K562 (cell line): ENCODE measurements at regions not wholly inside any gene's neighbourhood (a gene's known extent, or its start where the extent isn't known, plus 50 kb on each side); places are given as distances from the start of the nearest gene placed in this dataset.

Experiments used
- ATAC-seq: fragments of 200-7000 bp; cut with Tn5 transposase; 3 replicates; pipeline ENCODE4 v1.9.1; 2020; ENCODE audit warnings: moderate library complexity
- BruUV-seq: library from RNA; stranded (reverse); fragments of 400-500 nt; replicated peaks from 2 replicates; lab custom pipeline; 2021; lab: Mats Ljungman, UMichigan
- CTCF ChIA-PET: fragments of 300-600 bp; formaldehyde crosslinking; extraction: SDS; loops from one replicate; lab custom pipeline; 2021; ENCODE audit warnings: low intra/inter-chr PET ratio; lab: Yijun Ruan, JAX
- POLR2A ChIA-PET: fragments of 300-600, 350-650 bp; sonication (Branson Sonifier 250); formaldehyde crosslinking; extraction: SDS; loops from one replicate; lab custom pipeline; 2021; ENCODE audit warnings: antibody characterized with exemption, inconsistent platforms; lab: Yijun Ruan, JAX
- DNase-seq, 4 experiments: peaks; one replicate each; pipeline versions ENCODE4 v3.0.0 to v3.0.0-alpha.2; 2011 to 2018; ENCODE audit warnings: low spot score in 3 of 4, mixed read lengths in 3 of 4; ENCODE audit errors: extremely low read depth in 1 of 4
- FAIRE-seq: peaks from 2 replicates; lab custom pipeline; 2011; peaks lifted over from hg19 to GRCh38; lab: Jason Lieb, UNC
- H2AFZ ChIP-seq: 2 replicates; pipeline ENCODE4 v1.6.0; 2011; ENCODE audit warnings: low read depth, low read length, control low read depth, inconsistent platforms
- H3K27ac ChIP-seq: fragments of 200-600 bp; 3 replicates; pipeline ENCODE4 v1.8.0; 2011; ENCODE audit warnings: low read depth, mild to moderate bottlenecking, control low read depth, inconsistent platforms, low read length, moderate library complexity, mixed read lengths; ENCODE audit errors: extremely low read depth
- H3K27me3 ChIP-seq, 2 experiments: fragments of 300-600 bp in 1 of 2; 2 replicates in 1 of 2; 3 replicates in 1 of 2; pipeline versions ENCODE4 v1.6.0 to v1.8.0; 2011; ENCODE audit warnings: inconsistent platforms in 2 of 2, low read length in 2 of 2, mild to moderate bottlenecking in 1 of 2, mixed read lengths in 1 of 2, moderate library complexity in 1 of 2; ENCODE audit not compliant: control insufficient read depth in 2 of 2, insufficient read depth in 2 of 2
- H3K36me3 ChIP-seq: fragments of 300-600 bp; 3 replicates; pipeline ENCODE4 v1.8.0; 2011; ENCODE audit warnings: mild to moderate bottlenecking, low read length, inconsistent platforms; ENCODE audit not compliant: control insufficient read depth, insufficient read depth
- H3K4me1 ChIP-seq, 2 experiments: fragments of 200-600 bp in 1 of 2; replicated peaks in 1 of 2; 2 replicates in 1 of 2; 3 replicates in 1 of 2; pipeline versions ENCODE4 v1.5.1 to v1.8.0; 2011; ENCODE audit warnings: inconsistent platforms in 2 of 2, low read length in 2 of 2, mild to moderate bottlenecking in 1 of 2, mixed read lengths in 1 of 2, moderate library complexity in 1 of 2; ENCODE audit not compliant: control insufficient read depth in 2 of 2, insufficient read depth in 2 of 2
- H3K4me2 ChIP-seq: 2 replicates; pipeline ENCODE4 v1.6.1; 2011; ENCODE audit warnings: low read length, control low read depth, inconsistent platforms, mixed read lengths; ENCODE audit not compliant: insufficient read depth
- H3K4me3 ChIP-seq: fragments of 200-600 bp; sonication (generic), shearing (Covaris generic); 2 replicates; pipeline ENCODE4 v1.5.1; 2016; ENCODE audit warnings: control low read depth, inconsistent platforms
- H3K79me2 ChIP-seq: fragments of 200-600 bp; 3 replicates; pipeline ENCODE4 v1.8.0; 2011; ENCODE audit warnings: low read length, inconsistent platforms; ENCODE audit not compliant: control insufficient read depth, insufficient read depth
- H3K9ac ChIP-seq, 2 experiments: 2 replicates each; pipeline versions ENCODE4 v1.6.0 to v1.6.1; 2011; ENCODE audit warnings: low read depth in 2 of 2, low read length in 2 of 2, control low read depth in 1 of 2, inconsistent platforms in 1 of 2, mild to moderate bottlenecking in 1 of 2, mixed read lengths in 1 of 2; ENCODE audit not compliant: insufficient read depth in 1 of 2
- H3K9me1 ChIP-seq: one replicate; pipeline ENCODE4 v1.6.0; 2011; ENCODE audit warnings: inconsistent platforms, mild to moderate bottlenecking, low read length, moderate library complexity; ENCODE audit not compliant: control insufficient read depth, insufficient read depth
- H3K9me3 ChIP-seq: replicated peaks from 2 replicates; pipeline ENCODE4 v1.5.1; 2011; ENCODE audit warnings: low read depth, low read length, inconsistent platforms; ENCODE audit not compliant: control insufficient read depth, insufficient read depth
- H4K20me1 ChIP-seq: replicated peaks from 2 replicates; pipeline ENCODE4 v1.6.1; 2011; ENCODE audit warnings: low read length, inconsistent platforms, mixed read lengths; ENCODE audit not compliant: control insufficient read depth, insufficient read depth
- FOXJ2 ChIP-seq: fragments of 200-800 bp; sonication (Bioruptor generic); IDR thresholded peaks from 2 replicates; pipeline ENCODE4 v1.6.1; 2016; ENCODE audit warnings: missing genetic modification characterization, missing compliant biosample characterization
- HMGN3 ChIP-seq: IDR thresholded peaks from 2 replicates; pipeline ENCODE4 v1.6.1; 2011; ENCODE audit warnings: borderline replicate concordance, low read depth, mild to moderate bottlenecking, mixed read lengths, low read length; ENCODE audit not compliant: insufficient read length; ENCODE audit errors: extremely low read depth
- MBD2 ChIP-seq: sonication (generic); IDR thresholded peaks from 2 replicates; pipeline ENCODE4 v1.6.1; 2016; ENCODE audit warnings: low read depth, borderline replicate concordance
- TBP ChIP-seq: optimal IDR thresholded peaks from 2 replicates; pipeline ENCODE3; 2011; ENCODE audit warnings: low read depth, low read length, improper control_type of control experiment
- ZC3H8 ChIP-seq: fragments of 450-650 bp; IDR thresholded peaks from 2 replicates; pipeline ENCODE4 v1.6.1; 2017
- ZNF239 ChIP-seq: fragments of 250-450 bp; sonication (Bioruptor Pico); IDR thresholded peaks from 2 replicates; pipeline ENCODE4 v1.4.0; 2020; ENCODE audit warnings: mild to moderate bottlenecking
- ZNF740 ChIP-seq, 3 experiments: fragments of 200-800 bp in 1 of 3; sonication (Bioruptor generic) in 1 of 3; sonication (generic) in 1 of 3; formaldehyde crosslinking in 1 of 3; IDR thresholded peaks; 2 replicates each; pipeline versions ENCODE4 v1.6.1 to v1.8.0; 2016 to 2022; ENCODE audit warnings: mild to moderate bottlenecking in 2 of 3, missing compliant biosample characterization in 2 of 3, missing genetic modification characterization in 2 of 3, missing genetic modification reagents in 1 of 3
- ZNF778 ChIP-seq: fragments of 450-650 bp; formaldehyde crosslinking; IDR thresholded peaks from 2 replicates; pipeline ENCODE4 v1.4.0; 2020; ENCODE audit warnings: mild to moderate bottlenecking, moderate library complexity
- WGBS: fragments of 100-300 bp; shearing (Covaris generic); methylation state at CpG from one replicate; pipeline ENCODE4 v1.1.6; 2016; ENCODE audit warnings: low coverage, mixed read lengths; ENCODE audit not compliant: insufficient coverage; ENCODE audit errors: missing lambda C conversion rate; 5-methylcytosine and 5-hydroxymethylcytosine counted together
- in situ Hi-C: fragments of 300-500 bp; cut with MboI; formaldehyde crosslinking; loops from 4 replicates; pipeline ENCODE4 v1.15.0; 2018; ENCODE audit warnings: inconsistent platforms, mixed read lengths
- intact Hi-C: fragments of 100-400 bp; cut with micrococcal nuclease; formaldehyde crosslinking; loops from 2 replicates; pipeline ENCODE4 v1.14.2; 2022
- TF ChIP-seq, protein P1 (sequence below): fragments of 250-450 bp; sonication (Bioruptor Pico); IDR thresholded peaks from 2 replicates; pipeline ENCODE4 v1.4.0; 2020; ENCODE audit warnings: borderline replicate concordance

DNA sequence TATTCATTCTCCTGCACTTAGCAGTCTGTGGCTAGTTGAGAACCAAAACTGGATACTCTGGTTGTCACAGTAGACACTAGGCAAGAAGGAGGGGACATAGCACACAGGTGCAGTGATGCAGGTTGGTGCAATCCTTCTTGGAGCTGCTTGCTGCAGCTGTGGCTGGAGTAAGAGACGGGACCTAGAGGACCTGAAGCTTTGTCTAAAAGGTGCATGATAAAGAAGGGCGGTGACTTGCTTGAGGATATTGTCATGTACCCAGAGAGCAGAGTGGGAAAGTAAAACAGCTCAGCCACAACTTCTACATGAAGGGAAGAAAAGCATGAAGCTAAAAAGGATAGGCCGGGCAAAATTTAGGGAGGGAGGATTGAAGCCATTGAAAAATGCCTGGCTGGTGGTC lies 304.1 kb upstream of the KIRREL3 start:
- FAIRE-seq, result no peak
- CTCF ChIA-PET, result no interaction called here
- BruUV-seq, result no TSS peak
- H3K27me3 ChIP-seq, result no peaks in the 10 kb centered on the region
- H3K79me2 ChIP-seq, result no peaks in the 10 kb centered on the region
- POLR2A ChIA-PET, result no interaction called here
- H4K20me1 ChIP-seq, result no peaks in the 10 kb centered on the region
- no peak overlapping the region for H3K4me2 ChIP-seq
- H3K36me3 ChIP-seq, result no peaks in the 10 kb centered on the region
- H3K9ac ChIP-seq, result no peak overlapping the region
- no peak overlapping the region for H2AFZ ChIP-seq
- TF ChIP-seq MBD2 (no peak), ZNF778 (CRISPR knock-in tag) (no peak), FOXJ2 (tag) (no peak), HMGN3 (no peak), TBP (no peak), ZC3H8 (no peak), ZNF239 (CRISPR knock-in tag) (no peak), ZNF740 (CRISPR knock-in tag; IDR thresholded peaks at IDR 0.05) (no peak), ZNF740 (tag; IDR thresholded peaks at IDR 0.05) (no peak)
- TF ChIP-seq, protein P1, sequence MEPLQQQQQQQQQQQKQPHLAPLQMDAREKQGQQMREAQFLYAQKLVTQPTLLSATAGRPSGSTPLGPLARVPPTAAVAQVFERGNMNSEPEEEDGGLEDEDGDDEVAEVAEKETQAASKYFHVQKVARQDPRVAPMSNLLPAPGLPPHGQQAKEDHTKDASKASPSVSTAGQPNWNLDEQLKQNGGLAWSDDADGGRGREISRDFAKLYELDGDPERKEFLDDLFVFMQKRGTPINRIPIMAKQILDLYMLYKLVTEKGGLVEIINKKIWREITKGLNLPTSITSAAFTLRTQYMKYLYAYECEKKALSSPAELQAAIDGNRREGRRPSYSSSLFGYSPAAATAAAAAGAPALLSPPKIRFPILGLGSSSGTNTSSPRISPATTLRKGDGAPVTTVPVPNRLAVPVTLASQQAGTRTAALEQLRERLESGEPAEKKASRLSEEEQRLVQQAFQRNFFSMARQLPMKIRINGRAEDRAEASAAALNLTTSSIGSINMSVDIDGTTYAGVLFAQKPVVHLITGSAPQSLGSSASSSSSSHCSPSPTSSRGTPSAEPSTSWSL (CRISPR knock-in tag), result no peak
- TF ChIP-seq, all 486 proteins: peak for 0
- H3K4me1 ChIP-seq, result no peaks in the 10 kb centered on the region
- WGBS, result 0% methylated on average over 3 of the region's 3 CpGs
- no peak for DNase-seq
- H3K9me1 ChIP-seq, result no peaks in the 10 kb centered on the region
- in situ Hi-C loops, result no loop called here
- no peak for ATAC-seq
- intact Hi-C loops, result no loop called here
- H3K27ac ChIP-seq, result no peak overlapping the region
- no peaks in the 10 kb centered on the region for H3K9me3 ChIP-seq
- H3K4me3 ChIP-seq, result no peak overlapping the region
